SK-N-SH (cell line): ENCODE measurements at regions not wholly inside any gene's neighbourhood (a gene's known extent, or its start where the extent isn't known, plus 50 kb on each side); places are given as distances from the start of the nearest gene placed in this dataset.

ENCODE experiments used
- CTCF ChIA-PET: fragments of 300-600, 350-600 bp; formaldehyde crosslinking; extraction: SDS; loops from one replicate; lab custom pipeline; 2021; lab: Yijun Ruan, JAX
- POLR2A ChIA-PET: fragments of 350-600 bp; sonication (Branson Sonifier 250); formaldehyde crosslinking; extraction: SDS; loops from one replicate; lab custom pipeline; 2020; ENCODE audit warnings: antibody characterized with exemption, inconsistent platforms; lab: Yijun Ruan, JAX
- DNase-seq: peaks from one replicate; pipeline ENCODE4 v3.0.0; 2012
- H2AFZ ChIP-seq: fragments of 200-600 bp; sonication (generic); 2 replicates; pipeline ENCODE4 v1.8.1; 2016; ENCODE audit warnings: antibody characterized with exemption, mild to moderate bottlenecking, low read depth
- H3F3A ChIP-seq: fragments of 200-600 bp; sonication (generic); replicated peaks from 2 replicates; pipeline ENCODE3; 2016; ENCODE audit warnings: antibody characterized with exemption, mild to moderate bottlenecking; ENCODE audit not compliant: insufficient read depth
- H3K27ac ChIP-seq, 2 experiments: fragments of 200-500 bp in 1 of 2; fragments of 200-600 bp in 1 of 2; sonication (Bioruptor generic) in 1 of 2; sonication (generic), shearing (Covaris generic) in 1 of 2; 2 replicates each; pipeline versions ENCODE4 v1.5.1 to v1.6.1; 2014 to 2016; ENCODE audit warnings: low read depth in 2 of 2, inconsistent platforms in 1 of 2, low read length in 1 of 2, mild to moderate bottlenecking in 1 of 2, mixed read lengths in 1 of 2
- H3K27me3 ChIP-seq: fragments of 200-600 bp; sonication (generic), shearing (Covaris generic); 2 replicates; pipeline ENCODE4 v1.6.1; 2016; ENCODE audit warnings: mixed run types; ENCODE audit not compliant: insufficient read depth
- H3K36me3 ChIP-seq, 2 experiments: fragments of 200-500 bp in 1 of 2; fragments of 200-600 bp in 1 of 2; sonication (Bioruptor generic) in 1 of 2; sonication (generic) in 1 of 2; replicated peaks in 1 of 2; 2 replicates each; pipeline versions ENCODE3 to v1.5.1; 2014 to 2016; ENCODE audit warnings: low read length in 1 of 2, mild to moderate bottlenecking in 1 of 2; ENCODE audit not compliant: insufficient read depth in 2 of 2, control insufficient read depth in 1 of 2
- H3K4me1 ChIP-seq, 2 experiments: fragments of 200-500 bp in 1 of 2; fragments of 200-600 bp in 1 of 2; sonication (Bioruptor generic) in 1 of 2; sonication (generic), shearing (Covaris generic) in 1 of 2; 2 replicates each; pipeline versions ENCODE4 v1.5.1 to v1.6.1; 2014 to 2016; ENCODE audit warnings: low read depth in 1 of 2, low read length in 1 of 2, mixed run types in 1 of 2; ENCODE audit not compliant: insufficient read depth in 2 of 2, control insufficient read depth in 1 of 2
- H3K4me2 ChIP-seq: fragments of 200-600 bp; sonication (generic), shearing (Covaris generic); 2 replicates; pipeline ENCODE4 v1.6.1; 2017; ENCODE audit warnings: mixed run types
- H3K4me3 ChIP-seq, 2 experiments: fragments of 200-500 bp in 1 of 2; fragments of 200-600 bp in 1 of 2; sonication (Bioruptor generic) in 1 of 2; sonication (generic), shearing (Covaris generic) in 1 of 2; 2 replicates each; pipeline versions ENCODE4 v1.5.1 to v1.8.1; 2014 to 2016; ENCODE audit warnings: low read depth in 2 of 2, inconsistent platforms in 1 of 2, low read length in 1 of 2, mild to moderate bottlenecking in 1 of 2, mixed read lengths in 1 of 2, moderate library complexity in 1 of 2
- H3K79me2 ChIP-seq: fragments of 200-600 bp; sonication (generic); 2 replicates; pipeline ENCODE4 v1.8.1; 2017; ENCODE audit warnings: mild to moderate bottlenecking; ENCODE audit not compliant: insufficient read depth
- H3K9ac ChIP-seq: fragments of 200-600 bp; sonication (generic); 2 replicates; pipeline ENCODE4 v1.6.1; 2017; ENCODE audit warnings: mixed run types
- H3K9me2 ChIP-seq: fragments of 200-600 bp; sonication (generic); 2 replicates; pipeline ENCODE4 v1.6.1; 2017; ENCODE audit warnings: mixed run types
- H3K9me3 ChIP-seq: fragments of 200-600 bp; sonication (generic); 2 replicates; pipeline ENCODE4 v1.6.1; 2017; ENCODE audit warnings: mixed run types, mild to moderate bottlenecking, moderate library complexity
- H4K20me1 ChIP-seq: fragments of 200-600 bp; sonication (generic); 2 replicates; pipeline ENCODE4 v1.6.1; 2017; ENCODE audit warnings: mild to moderate bottlenecking, mixed run types; ENCODE audit not compliant: insufficient read depth
- FOXJ3 ChIP-seq: sonication (generic); formaldehyde crosslinking; IDR thresholded peaks from 2 replicates; pipeline ENCODE4 v1.5.1; 2020; ENCODE audit warnings: mild to moderate bottlenecking, missing genetic modification reagents
- GABPA ChIP-seq: IDR thresholded peaks from 2 replicates; pipeline ENCODE4 v1.4.0; 2012; ENCODE audit warnings: low read depth, mild to moderate bottlenecking
- JUND ChIP-seq: IDR thresholded peaks from 2 replicates; pipeline ENCODE4 v1.4.0; 2012
- MXI1 ChIP-seq: IDR thresholded peaks from 2 replicates; pipeline ENCODE4 v1.6.1; 2012; ENCODE audit warnings: mild to moderate bottlenecking, low read depth, low read length, improper control_type of control experiment
- NFIC ChIP-seq: IDR thresholded peaks from 2 replicates; pipeline ENCODE4 v1.4.0; 2012; ENCODE audit warnings: borderline replicate concordance
- SMC3 ChIP-seq: IDR thresholded peaks from 2 replicates; pipeline ENCODE4 v1.6.1; 2012; ENCODE audit warnings: low read depth, low read length, improper control_type of control experiment
- TAF1 ChIP-seq: IDR thresholded peaks from 2 replicates; pipeline ENCODE4 v1.6.1; 2012; ENCODE audit warnings: low read depth, mild to moderate bottlenecking, low read length, moderate library complexity, borderline replicate concordance
- TCF12 ChIP-seq: IDR thresholded peaks from 2 replicates; pipeline ENCODE4 v1.4.0; 2012
- WGBS: methylation state at CpG from one replicate; pipeline ENCODE4 v1.1.6; 2017; ENCODE audit warnings: low lambda C conversion rate; 5-methylcytosine and 5-hydroxymethylcytosine counted together
- TF ChIP-seq, protein P1 (sequence below): IDR thresholded peaks from 2 replicates; pipeline ENCODE4 v1.4.0; 2012; ENCODE audit warnings: low read depth
- TF ChIP-seq, protein P2 (sequence below): IDR thresholded peaks from 2 replicates; pipeline ENCODE4; 2012
- TF ChIP-seq, protein P3 (sequence below): IDR thresholded peaks from 2 replicates; pipeline ENCODE4 v1.6.1; 2012; ENCODE audit warnings: mild to moderate bottlenecking, low read depth, low read length, moderate library complexity

DNA sequence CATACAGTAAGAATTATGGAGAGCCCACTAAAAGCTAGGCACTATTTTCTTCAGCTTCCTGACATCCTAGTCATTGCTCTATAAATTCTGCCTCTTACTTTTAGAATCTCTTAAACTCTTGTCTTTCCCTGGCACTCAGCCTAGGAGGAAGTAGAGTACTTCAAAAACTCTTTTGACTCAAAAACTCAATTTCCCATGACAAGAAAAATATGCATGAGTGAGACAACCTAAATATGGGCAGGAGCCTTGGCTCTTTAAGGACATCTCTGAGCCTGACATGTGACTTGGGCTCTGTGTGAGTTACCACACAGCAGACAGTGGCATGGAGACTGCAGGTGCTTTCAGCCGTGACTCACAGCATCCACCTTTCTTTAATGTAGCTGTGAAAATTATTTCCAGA is 97.5 kb upstream of the CCDC179 start:
- ChIA-PET CTCF (no interaction called here), POLR2A (no interaction called here)
- H2AFZ ChIP-seq, result no peak overlapping the region
- H3K9me3 ChIP-seq, result no peaks in the 10 kb centered on the region
- no peaks in the 10 kb centered on the region for H3K9me2 ChIP-seq
- no peaks in the 10 kb centered on the region for H3K79me2 ChIP-seq
- H3K9ac ChIP-seq, result no peak overlapping the region
- DNase-seq, result no peak
- WGBS, result 22% methylated on average over 1 of the region's 1 CpG
- TF ChIP-seq TAF1, result no peak
- TF ChIP-seq GABPA, result no peak
- TF ChIP-seq, protein P1, sequence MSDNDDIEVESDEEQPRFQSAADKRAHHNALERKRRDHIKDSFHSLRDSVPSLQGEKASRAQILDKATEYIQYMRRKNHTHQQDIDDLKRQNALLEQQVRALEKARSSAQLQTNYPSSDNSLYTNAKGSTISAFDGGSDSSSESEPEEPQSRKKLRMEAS, result no peak
- no peak for TF ChIP-seq SMC3
- TF ChIP-seq FOXJ3 (CRISPR knock-in tag), result no peak
- TF ChIP-seq TCF12, result no peak
- no peak for TF ChIP-seq MXI1
- TF ChIP-seq JUND, result no peak
- no peaks in the 10 kb centered on the region for H3K4me1 ChIP-seq
- no peaks in the 10 kb centered on the region for H4K20me1 ChIP-seq
- H3F3A ChIP-seq, result no peaks in the 10 kb centered on the region
- no peak overlapping the region for H3K4me2 ChIP-seq
- H3K27ac ChIP-seq, result no peak overlapping the region
- H3K36me3 ChIP-seq, result no peaks in the 10 kb centered on the region
- H3K27me3 ChIP-seq, result no peaks in the 10 kb centered on the region
- H3K4me3 ChIP-seq, result no peak overlapping the region

DNA sequence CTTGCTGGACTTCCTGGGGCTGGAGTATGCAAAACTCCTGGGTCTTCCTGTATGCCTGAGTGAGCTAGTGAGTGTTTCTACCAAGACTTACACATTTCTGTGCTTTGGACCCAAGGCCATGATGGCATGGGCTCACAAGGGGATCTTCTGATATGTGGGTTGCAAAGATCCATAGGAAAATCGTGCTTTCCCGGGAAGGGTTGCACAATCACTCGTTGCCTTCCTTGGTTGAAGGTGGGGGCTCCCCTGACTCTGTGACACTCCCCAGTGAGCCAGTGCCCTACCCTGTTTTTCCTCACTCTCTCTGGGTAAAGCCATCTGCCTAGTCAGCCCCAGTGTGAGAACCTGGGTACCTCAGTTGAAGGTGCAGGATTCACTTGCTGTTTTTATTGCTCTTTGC is 114.0 kb upstream of the CCDC179 start:
- no CpG with 5 or more reads among the region's 3 CpGs for WGBS
- POLR2A ChIA-PET, result no interaction called here
- no peaks in the 10 kb centered on the region for H3K27me3 ChIP-seq

More for the DNA sequence above, 114.0 kb upstream of the CCDC179 start:
- H2AFZ ChIP-seq, result no peak overlapping the region
- TF ChIP-seq, protein P2, sequence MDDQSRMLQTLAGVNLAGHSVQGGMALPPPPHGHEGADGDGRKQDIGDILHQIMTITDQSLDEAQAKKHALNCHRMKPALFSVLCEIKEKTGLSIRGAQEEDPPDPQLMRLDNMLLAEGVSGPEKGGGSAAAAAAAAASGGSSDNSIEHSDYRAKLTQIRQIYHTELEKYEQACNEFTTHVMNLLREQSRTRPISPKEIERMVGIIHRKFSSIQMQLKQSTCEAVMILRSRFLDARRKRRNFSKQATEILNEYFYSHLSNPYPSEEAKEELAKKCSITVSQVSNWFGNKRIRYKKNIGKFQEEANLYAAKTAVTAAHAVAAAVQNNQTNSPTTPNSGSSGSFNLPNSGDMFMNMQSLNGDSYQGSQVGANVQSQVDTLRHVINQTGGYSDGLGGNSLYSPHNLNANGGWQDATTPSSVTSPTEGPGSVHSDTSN, result no peak
- TF ChIP-seq, protein P3, sequence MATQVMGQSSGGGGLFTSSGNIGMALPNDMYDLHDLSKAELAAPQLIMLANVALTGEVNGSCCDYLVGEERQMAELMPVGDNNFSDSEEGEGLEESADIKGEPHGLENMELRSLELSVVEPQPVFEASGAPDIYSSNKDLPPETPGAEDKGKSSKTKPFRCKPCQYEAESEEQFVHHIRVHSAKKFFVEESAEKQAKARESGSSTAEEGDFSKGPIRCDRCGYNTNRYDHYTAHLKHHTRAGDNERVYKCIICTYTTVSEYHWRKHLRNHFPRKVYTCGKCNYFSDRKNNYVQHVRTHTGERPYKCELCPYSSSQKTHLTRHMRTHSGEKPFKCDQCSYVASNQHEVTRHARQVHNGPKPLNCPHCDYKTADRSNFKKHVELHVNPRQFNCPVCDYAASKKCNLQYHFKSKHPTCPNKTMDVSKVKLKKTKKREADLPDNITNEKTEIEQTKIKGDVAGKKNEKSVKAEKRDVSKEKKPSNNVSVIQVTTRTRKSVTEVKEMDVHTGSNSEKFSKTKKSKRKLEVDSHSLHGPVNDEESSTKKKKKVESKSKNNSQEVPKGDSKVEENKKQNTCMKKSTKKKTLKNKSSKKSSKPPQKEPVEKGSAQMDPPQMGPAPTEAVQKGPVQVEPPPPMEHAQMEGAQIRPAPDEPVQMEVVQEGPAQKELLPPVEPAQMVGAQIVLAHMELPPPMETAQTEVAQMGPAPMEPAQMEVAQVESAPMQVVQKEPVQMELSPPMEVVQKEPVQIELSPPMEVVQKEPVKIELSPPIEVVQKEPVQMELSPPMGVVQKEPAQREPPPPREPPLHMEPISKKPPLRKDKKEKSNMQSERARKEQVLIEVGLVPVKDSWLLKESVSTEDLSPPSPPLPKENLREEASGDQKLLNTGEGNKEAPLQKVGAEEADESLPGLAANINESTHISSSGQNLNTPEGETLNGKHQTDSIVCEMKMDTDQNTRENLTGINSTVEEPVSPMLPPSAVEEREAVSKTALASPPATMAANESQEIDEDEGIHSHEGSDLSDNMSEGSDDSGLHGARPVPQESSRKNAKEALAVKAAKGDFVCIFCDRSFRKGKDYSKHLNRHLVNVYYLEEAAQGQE, result no peak
- no peak for TF ChIP-seq JUND
- no peak for TF ChIP-seq NFIC
- TF ChIP-seq, all 33 proteins: peak for 0
- Histone ChIP-seq H3K9me3 (no peaks in the 10 kb centered on the region), H4K20me1 (no peaks in the 10 kb centered on the region), H3F3A (no peaks in the 10 kb centered on the region), H3K4me1 (no peaks in the 10 kb centered on the region), H3K4me2 (no peak overlapping the region), H3K27ac (no peak overlapping the region), H3K9me2 (no peaks in the 10 kb centered on the region), H3K9ac (no peak overlapping the region), H3K4me3 (no peak overlapping the region), H3K36me3 (no peaks in the 10 kb centered on the region), H3K79me2 (no peaks in the 10 kb centered on the region)
- no peak for DNase-seq
- CTCF ChIA-PET, result no interaction called here
